ENCODE measurements at regions not wholly inside any gene's neighbourhood (a gene's known extent, or its start where the extent isn't known, plus 50 kb on each side); places are given as distances from the start of the nearest gene placed in this dataset.

- no peak overlapping the region for H2BK120ac ChIP-seq (ENCODE audit: low read depth, low read length)
- no peaks in the 10 kb centered on the region for H4K20me1 ChIP-seq (ENCODE audit: insufficient read depth, low read length)
- ChIA-PET CTCF (no interaction called here), POLR2A (ENCODE audit: unreplicated experiment) (no interaction called here)
- no peak for TF ChIP-seq CEBPB (IDR thresholded peaks at IDR 0.05; ENCODE audit: low read depth, low read length)
- no peak for TF ChIP-seq RFX5 (IDR thresholded peaks at IDR 0.05; ENCODE audit: low read depth, low read length)
- no peak for TF ChIP-seq NFE2L2 (IDR thresholded peaks at IDR 0.05; ENCODE audit: low read depth, low read length)
- WGBS, 2 experiments (ENCODE audit: extremely low coverage in 2 of 2, insufficient read length in 1 of 2): no CpG with 5 or more reads among the region's 4 CpGs
- peaks cover 4% of the 10 kb centered on the region for H3K9me1 ChIP-seq (ENCODE audit: insufficient read depth, low read length)
- BruUV-seq (replicated peaks): no TSS peak
- intact Hi-C loops (cut with micrococcal nuclease) (no loop called here), in situ Hi-C loops (cut with MboI; ENCODE audit: low sequenced_read_pairs) (no loop called here), dilution Hi-C loops (cut with HindIII; ENCODE audit: low sequenced_read_pairs, unreplicated experiment) (no loop called here)
- no peak overlapping the region for H2AK5ac ChIP-seq (ENCODE audit: low read depth, low read length)
- no peak overlapping the region for H4K5ac ChIP-seq (ENCODE audit: low read depth, low read length)
- no peak for DNase-seq
- no peaks in the 10 kb centered on the region; the same call in 1 of the 2 replicates for H3K27me3 ChIP-seq (ENCODE audit: control insufficient read depth, insufficient read depth, low read length)
- H2AK9ac ChIP-seq (replicated peaks; ENCODE audit: low read depth, low read length, poor library complexity): no peak overlapping the region
- no peak overlapping the region for H3K9ac ChIP-seq (ENCODE audit: low read depth, low read length)
- no peaks in the 10 kb centered on the region for H3K9me3 ChIP-seq (ENCODE audit: control insufficient read depth, insufficient read depth, low read length)
- no peaks in the 10 kb centered on the region for H3K36me3 ChIP-seq (ENCODE audit: control insufficient read depth, insufficient read depth, low read length)
- H3K4ac ChIP-seq (ENCODE audit: low read depth, low read length): no peak overlapping the region
- no peak overlapping the region for H2BK15ac ChIP-seq (ENCODE audit: low read depth, low read length)
- H3K23ac ChIP-seq (ENCODE audit: low read depth, low read length): no peak overlapping the region
- H3K4me2 ChIP-seq (ENCODE audit: low read depth, low read length): no peak overlapping the region
- ATAC-seq (ENCODE audit: low read depth): no peak
- no peak overlapping the region for H4K8ac ChIP-seq (ENCODE audit: low read depth in 2 of 2, low read length in 2 of 2)
- no peak overlapping the region for H2BK5ac ChIP-seq (ENCODE audit: low read depth, low read length, poor library complexity, severe bottlenecking)
- H3K14ac ChIP-seq (replicated peaks; ENCODE audit: low read depth, low read length): no peak overlapping the region
- H3K79me1 ChIP-seq (ENCODE audit: low read depth in 1 of 2, low read length in 2 of 2): no peaks in the 10 kb centered on the region
- no peak overlapping the region for H2AFZ ChIP-seq (replicated peaks; ENCODE audit: low read length, poor library complexity)
- H2BK20ac ChIP-seq (ENCODE audit: low read depth, low read length): no peak overlapping the region
- H3K18ac ChIP-seq (ENCODE audit: low read depth, low read length): no peak overlapping the region
- H3K56ac ChIP-seq (ENCODE audit: extremely low read depth, insufficient read depth, low read length): no peak overlapping the region
- no peak overlapping the region for H4K91ac ChIP-seq (ENCODE audit: insufficient read depth, low read depth, low read length)
- H3K4me3 ChIP-seq (ENCODE audit: insufficient read depth, low read depth, low read length): no peak overlapping the region
- H3K27ac ChIP-seq (ENCODE audit: insufficient read depth, low read length): no peak overlapping the region
- peaks cover 6% of the 10 kb centered on the region for H3K4me1 ChIP-seq (ENCODE audit: control insufficient read depth, insufficient read depth, low read length)
Measured at GRCh38 chr5:98569288-98569687, 204.2 kb upstream of the RGMB start.
